ENCODE measurements at regions not wholly inside any gene's neighbourhood (a gene's known extent, or its start where the extent isn't known, plus 50 kb on each side); places are given as distances from the start of the nearest gene placed in this dataset.

GRCh38 chr2:139872032-139872431, 1091.8 kb upstream of the NXPH2 start:
- TF ChIP-seq CTCF (IDR thresholded peaks at IDR 0.05; ENCODE audit: low read depth, low read length) (no peak), EZH2phosphoT487 (IDR thresholded peaks at IDR 0.05; ENCODE audit: low read depth) (no peak)

Data from OCI-LY3 (cell line).